NCI-H1694 (cell line): ENCODE measurements at regions not wholly inside any gene's neighbourhood (a gene's known extent, or its start where the extent isn't known, plus 50 kb on each side); places are given as distances from the start of the nearest gene placed in this dataset.

ENCODE experiments used
- DNase-seq: peaks from one replicate; lab custom pipeline; 2025; lab: John Stamatoyannopoulos, UW

DNA sequence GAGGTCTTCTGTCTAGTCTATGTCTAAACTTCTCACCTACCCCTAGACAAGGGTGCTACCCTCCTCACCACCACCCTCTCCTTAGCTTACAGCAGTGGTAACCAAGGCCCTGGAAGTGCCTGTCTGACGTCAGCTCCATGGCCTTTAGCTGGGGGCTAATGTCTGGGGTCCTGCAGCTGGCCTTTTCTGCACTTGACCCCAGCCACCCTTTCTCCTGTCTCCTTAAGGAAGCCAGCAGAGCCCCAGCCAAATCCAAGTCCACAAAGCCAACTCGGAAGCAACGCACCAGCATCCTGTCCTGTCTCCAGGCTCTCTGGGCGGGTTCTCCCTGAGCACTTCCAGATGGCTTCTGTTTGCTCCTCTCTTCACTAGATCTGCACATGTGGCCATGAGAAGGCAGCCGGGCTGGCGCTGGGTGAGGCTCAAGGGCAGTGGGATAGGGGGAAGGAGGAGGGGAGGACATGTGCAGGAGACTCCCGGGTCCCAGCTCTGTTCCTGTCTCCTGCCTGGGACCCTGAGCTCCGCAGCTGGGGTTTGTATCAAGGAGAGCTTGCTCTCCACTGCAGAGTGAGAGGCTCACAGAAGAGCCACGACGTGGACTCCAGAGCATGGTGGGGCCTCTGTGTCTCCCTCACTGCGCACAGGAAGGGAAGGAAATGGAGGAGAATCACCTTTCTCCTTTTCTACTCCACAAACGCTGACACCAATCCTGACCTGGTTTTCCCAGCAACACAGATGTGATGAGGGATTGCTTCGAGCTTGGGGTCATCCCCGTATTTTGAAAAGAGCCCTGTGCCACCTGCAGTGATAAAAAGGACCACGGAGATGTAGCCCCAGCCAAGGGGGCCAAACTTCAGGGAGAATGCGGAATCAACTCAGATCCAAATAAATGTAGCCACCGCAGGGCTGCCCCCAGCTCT is 204.2 kb downstream of the USP12 start:
- peak; percentile 84 for DNase-seq

GRCh38 chr13:26966701-26967080 is 204.9 kb downstream of the USP12 start:
- no peak for DNase-seq

DNA sequence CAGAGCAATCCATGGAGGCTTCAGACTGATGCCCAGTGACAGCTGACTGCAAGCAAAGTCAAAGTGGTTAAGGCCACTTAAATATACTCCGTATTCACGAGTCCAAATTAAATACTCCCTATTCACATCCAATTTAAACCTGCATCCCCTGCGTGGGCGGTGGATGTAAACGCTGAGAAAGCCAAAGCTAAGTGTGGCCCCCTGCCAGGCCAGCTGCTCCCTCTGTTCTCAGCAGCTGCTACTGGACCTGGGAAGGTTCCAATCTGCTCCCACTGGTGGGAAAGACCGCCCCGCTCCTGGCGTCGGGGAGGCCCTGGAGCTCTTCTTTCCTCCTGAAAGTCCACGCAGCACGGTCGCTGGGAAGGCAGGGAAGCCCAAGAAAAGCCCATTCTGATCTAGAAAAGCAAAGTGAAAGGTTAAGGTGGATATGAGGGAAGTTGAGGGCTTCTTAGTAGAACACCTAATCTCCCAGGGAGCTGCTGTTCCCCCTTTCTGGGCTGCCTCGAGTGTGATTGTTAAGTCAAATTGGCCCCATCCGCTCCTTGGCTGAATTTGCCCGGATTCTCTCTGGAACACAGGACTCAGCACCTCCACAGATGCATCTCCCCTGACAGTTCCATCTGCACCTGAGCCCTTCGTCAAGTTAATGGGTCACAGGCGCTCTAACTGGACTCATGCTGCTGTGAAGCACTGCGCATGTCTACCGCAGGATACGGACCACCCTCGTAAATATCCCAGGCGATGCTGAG is 205.5 kb downstream of the USP12 start:
- peak; percentile 95 for DNase-seq

GRCh38 chr13:26964278-26965250 is 204.0 kb upstream of the GPR12 start:
- peak; percentile 76 for DNase-seq

DNA sequence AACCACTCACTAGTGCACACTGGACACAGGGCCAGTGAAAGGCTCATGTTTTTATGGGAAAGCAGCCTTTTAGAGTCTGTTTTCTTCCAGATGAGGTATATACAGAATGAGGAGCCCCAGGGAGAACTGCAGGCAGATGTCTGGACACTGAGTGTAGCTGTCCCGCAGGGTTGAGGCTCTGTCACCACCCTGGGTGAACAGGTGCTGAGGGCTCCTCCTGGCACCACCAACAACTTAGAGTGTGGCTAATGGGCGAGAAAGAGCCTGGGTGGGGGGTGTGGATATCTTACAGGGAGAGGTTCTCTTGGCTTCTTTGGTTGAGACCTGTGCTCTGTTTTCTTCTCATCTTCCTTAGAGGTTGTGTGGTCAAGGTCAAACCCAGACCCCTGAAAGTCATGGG is 202.1 kb upstream of the GPR12 start:
- DNase-seq, result no peak

DNA sequence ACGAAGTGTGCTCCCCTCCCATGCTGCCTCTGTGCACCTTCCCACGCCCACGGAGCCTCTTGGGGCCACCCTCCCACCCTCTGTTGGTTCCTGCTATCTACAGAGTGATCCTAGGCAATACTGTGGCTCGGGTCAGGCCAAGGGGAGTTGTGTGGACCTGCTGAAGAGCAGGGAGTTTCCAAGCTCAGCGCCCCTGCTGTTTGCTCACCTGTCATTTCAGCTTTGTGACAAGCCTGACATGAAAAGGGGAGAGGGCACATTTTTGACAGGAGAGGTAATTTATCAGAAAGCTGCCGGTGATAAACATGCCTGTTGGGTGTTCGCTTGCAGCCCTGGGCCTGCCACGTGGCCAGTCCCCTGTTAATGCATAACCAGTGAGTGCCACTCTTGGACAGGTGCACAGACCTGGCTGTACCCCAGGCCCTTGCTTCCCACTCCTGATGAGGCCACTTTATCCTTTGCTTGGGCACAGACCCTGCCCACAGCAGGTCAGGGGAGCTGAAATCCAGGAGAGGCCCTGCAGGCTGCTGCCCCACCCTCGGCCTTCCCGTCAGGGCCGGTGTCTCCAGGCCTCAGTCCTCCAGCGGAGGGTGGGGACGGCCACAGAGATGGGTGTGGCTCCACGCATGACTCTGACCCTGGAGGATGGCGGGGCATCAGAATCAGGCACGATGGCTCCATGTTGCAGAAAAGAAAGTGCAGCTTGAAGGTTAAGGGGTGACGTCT is 201.5 kb upstream of the GPR12 start:
- DNase-seq, result no peak

DNA sequence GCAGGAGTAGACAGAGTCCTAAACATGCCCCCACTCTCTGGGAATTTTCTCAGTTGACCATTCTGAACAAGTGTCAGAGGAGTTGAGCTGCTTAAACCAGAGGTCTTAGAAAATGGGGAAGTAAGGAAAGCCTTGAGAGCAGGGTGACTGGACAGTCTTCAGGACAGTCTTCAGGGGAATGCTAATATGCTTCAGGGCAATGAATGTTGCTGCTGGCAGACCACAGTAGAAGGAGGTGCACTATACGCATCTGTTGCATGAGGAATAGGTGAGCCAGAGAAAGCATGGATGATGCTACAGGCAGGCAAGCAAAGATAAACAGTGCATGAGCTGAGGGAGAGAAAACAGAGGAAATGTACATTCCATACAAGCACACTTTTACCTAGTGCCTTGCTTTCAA is 196.6 kb upstream of the GPR12 start:
- DNase-seq, result no peak

- no peak for DNase-seq
Observed at GRCh38 chr13:26956522-26957142, 196.0 kb upstream of the GPR12 start.

GRCh38 chr13:26954976-26955375 is 194.4 kb upstream of the GPR12 start:
- DNase-seq, result no peak

DNA sequence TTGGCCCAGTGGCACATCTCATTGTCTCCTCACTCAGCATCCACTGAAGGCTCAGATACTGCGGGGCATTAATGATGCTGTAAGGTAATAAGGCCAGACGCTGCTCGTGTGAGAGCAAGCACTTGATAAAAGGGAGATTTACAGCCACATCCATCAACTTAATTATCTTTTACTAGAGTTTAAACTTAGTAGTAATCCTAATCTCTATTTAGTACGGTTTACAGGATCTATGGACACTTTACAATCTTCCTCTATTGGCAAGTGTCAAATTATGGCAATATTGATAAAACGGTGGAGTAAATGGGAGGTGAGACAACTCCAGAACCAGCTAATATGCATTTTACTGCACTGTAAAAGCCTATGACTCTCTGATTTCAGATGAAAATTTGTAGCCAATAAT is 192.7 kb upstream of the GPR12 start:
- DNase-seq, result no peak

DNA sequence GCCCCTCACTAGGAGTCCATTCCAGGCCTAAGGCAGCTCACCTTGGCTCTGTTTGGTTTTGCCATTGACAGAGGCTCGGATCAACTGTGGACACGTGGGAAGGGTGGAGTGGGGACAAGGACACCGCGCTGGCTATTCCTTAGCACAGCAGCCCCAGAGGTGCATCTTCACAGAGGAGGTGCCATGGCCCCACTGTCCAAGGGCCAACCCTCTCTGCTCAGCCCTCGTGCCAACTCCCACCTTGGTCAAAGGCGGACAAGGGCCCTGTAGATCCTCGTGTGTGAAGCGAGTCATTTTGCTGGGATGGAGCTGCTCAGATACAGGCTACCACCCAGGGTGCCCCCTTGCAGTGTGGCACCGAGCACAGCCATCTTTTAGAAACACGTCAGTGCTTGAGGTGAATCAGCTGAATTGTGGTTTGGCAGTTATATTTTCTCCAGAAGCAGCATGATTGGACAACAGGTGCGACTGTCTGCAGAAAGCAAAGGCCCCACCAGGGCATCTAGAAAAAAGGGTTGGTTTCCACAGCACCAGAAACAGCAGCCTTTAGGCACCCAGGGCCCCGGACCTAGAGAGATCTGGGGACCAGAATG is 192.1 kb upstream of the GPR12 start:
- no peak for DNase-seq

DNA sequence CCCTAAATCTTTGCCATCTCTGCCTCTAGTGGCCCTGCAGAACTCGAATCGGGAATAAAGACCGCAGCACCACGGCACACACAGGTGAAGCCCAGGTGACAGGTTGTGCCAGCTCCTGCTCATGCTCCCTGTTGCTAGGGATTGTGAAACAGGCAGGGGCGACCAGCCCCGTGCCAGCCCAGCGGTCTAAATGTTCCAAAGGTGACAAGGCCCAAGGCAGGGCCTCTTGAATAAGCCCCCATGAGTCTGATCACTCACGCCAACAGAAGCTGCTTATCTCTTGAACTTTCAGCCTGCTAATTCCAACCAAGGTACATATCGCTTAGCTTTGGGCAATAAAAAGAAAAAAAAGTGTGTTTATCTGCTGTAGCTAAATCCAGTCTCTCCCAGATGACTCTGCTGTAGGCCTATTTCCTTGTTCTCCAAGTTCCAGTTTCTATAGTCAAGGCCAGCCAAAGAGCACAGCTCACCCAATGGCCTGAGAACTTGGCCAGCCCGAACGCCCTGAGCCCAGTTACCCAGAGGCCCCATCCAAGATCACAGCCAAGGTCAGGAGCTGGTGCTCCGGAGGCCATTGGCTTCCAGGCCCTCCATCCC is 191.1 kb upstream of the GPR12 start:
- DNase-seq, result no peak

GRCh38 chr13:26950968-26951367 is 190.4 kb upstream of the GPR12 start:
- no peak for DNase-seq

GRCh38 chr13:26950546-26950945 is 190.0 kb upstream of the GPR12 start:
- DNase-seq, result no peak

GRCh38 chr13:26949701-26950502 is 189.3 kb upstream of the GPR12 start:
- no peak for DNase-seq

DNA sequence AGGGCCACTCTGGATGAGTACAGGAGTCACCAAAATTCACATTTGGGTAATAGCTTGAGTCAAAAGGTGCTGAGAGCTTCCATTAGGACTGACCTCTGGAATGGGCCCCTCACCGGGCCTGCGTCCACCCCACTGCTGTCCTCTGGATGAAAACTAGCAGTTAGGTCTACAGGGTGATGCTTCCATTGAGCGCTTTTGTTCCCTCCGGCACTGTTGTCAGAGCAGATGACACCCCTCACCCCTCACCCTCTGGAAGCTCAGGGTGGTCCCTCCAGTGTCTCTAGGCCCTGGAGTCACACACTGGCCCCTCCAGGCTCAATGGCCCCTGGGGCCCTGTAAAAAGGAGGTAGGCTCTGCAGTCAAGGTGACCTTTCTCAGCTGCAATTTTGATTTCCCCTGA is 187.8 kb upstream of the GPR12 start:
- DNase-seq, result no peak

DNA sequence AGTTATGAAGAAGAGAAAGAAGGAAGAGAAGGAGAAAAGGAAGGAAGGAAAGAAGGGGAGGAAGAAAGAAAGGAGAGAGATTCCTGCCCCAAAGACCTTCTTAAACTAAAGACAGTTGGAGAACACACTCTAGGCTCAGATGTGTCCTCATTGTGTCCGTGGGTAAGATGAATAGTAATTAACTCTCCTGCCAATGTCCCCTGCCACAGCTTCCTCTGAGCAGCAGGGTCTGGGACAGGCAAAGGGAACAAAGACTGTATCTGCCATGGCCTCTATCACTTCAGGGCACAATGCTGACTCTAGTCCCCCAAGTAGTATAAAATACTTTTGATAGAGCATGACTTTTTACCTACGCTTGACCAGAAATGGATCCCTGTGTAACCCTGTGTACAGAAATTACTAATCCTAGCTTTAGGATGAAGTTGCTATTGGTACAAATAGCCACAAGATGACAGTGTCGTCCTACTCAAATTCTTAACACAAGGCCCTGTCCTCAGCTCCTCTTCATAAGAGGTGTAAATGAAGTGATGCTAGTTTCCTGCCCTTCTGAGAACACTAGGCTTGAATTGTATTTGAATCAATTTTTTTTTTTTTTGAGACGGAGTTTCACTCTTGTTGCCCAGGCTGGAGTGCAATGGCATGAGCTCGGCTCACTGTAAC is 186.2 kb upstream of the GPR12 start:
- peak; percentile 85 for DNase-seq

GRCh38 chr13:26943748-26944147 is 183.2 kb upstream of the GPR12 start:
- DNase-seq, result no peak

GRCh38 chr13:26942184-26942583 is 181.6 kb upstream of the GPR12 start:
- no peak for DNase-seq
